ENCODE measurements at regions not wholly inside any gene's neighbourhood (a gene's known extent, or its start where the extent isn't known, plus 50 kb on each side); places are given as distances from the start of the nearest gene placed in this dataset.

- TF ChIP-seq CTCF (IDR thresholded peaks at IDR 0.05 in 2 of 3, conservative IDR thresholded peaks at IDR 0.05 in 1 of 3; ENCODE audit: borderline replicate concordance in 1 of 3, insufficient read depth in 1 of 3, low read depth in 2 of 3, low read length in 2 of 3) (no peak), ZNF274 (IDR thresholded peaks at IDR 0.05; ENCODE audit: low read depth, low read length) (no peak), POLR2AphosphoS5 (IDR thresholded peaks at IDR 0.05; ENCODE audit: low read depth, low read length) (no peak), EZH2phosphoT487 (IDR thresholded peaks at IDR 0.05; ENCODE audit: borderline replicate concordance) (no peak), SIN3A (IDR thresholded peaks at IDR 0.05; ENCODE audit: low read depth) (no peak), POLR2A (IDR thresholded peaks at IDR 0.05; ENCODE audit: borderline replicate concordance, extremely low read depth, insufficient read depth, insufficient read length) (no peak), MAX (IDR thresholded peaks at IDR 0.05) (no peak), CEBPB (IDR thresholded peaks at IDR 0.05; ENCODE audit: low read depth) (no peak), ELF1 (IDR thresholded peaks at IDR 0.05; ENCODE audit: borderline replicate concordance, low read depth) (no peak)
These were observed 730.3 kb downstream of the PTPRU start for GRCh38 chr1:29966526-29967045.

Measured in HCT116 (cell line).